ENCODE measurements at regions not wholly inside any gene's neighbourhood (a gene's known extent, or its start where the extent isn't known, plus 50 kb on each side); places are given as distances from the start of the nearest gene placed in this dataset.
"Not testable (repeated sequence)": the region's sequence is repeated elsewhere in the genome, so short reads cannot be mapped to it uniquely, and the experiment has no call there.

DNA sequence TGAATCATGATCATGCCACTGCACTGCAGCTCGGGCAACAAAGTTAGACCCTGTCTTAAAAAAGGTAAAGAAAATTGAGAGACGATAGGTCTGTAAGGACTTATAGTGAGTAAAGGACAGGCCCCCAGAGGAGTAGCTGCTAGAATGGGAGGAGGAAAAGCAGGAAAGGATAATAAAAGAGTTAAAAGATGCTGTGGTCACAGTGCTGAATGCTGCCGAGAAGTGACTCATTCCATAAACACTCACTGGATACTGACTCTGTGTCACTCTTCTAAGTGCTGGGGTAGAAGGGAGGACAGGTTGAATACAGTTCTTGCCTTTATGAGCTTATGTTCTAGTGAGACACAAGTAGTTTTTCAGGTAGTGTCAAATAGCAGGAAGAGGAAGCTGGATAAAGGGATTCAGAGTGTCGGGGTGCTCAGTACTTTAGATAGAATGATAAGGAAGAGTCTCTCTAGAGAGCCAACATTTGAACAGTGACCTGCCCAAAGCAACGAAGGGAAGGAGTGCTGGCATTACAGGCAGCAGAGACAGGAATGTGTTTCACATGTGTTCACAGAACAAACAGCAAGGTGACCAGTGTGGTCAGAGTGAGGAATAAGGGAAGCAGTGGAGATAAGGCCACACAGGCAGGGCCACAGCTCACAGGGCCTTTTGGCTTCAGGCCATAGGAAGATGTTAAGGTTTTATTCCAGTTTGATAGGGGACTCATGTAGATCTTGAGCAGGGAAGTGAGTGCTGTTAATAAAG, 1240.5 kb downstream of the UQCRFS1 start:
- DNase-seq (ENCODE audit: low read depth in 2 of 2), result no peak

DNA sequence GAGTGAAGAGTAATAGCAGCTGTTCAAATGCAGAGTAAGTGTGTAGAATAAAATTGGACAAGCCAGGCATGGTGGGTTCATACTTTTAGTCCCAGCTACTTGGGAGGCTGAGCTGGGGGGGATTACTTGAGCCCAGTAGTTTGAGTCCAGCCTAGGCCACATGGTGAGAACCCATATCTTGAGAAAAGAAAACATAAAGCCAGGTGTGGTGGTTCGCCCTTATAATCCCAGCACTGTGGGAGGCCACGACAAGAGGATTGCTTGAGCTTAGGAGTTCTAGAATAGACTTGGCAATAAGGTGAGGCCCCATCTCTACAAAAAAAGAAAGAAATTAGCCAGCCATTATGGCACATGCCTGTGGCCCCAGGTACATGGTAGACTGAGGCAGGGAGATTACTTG, 1241.1 kb downstream of the UQCRFS1 start:
- no peak for DNase-seq (ENCODE audit: low read depth in 2 of 2)

DNA sequence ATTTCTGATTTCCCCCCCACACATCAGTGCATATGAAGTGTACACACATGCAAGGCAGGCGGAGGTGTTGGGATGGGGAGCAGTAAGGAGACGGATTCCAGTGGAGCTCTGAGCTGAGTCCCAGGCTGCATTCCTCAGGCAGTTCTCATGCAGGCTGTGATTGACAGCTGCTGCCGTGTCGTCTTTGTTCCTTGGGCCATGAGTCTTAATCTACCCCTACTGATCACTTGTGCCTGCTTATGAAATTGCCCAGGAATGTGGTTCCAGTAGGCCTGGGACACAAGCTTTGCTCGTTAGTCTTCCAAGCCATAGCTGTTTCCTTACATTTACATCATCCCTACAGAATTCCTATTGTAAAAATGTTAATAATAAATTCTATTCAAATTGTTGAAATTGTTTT, 1241.9 kb downstream of the UQCRFS1 start:
- no peak for DNase-seq (ENCODE audit: low read depth in 2 of 2)

DNA sequence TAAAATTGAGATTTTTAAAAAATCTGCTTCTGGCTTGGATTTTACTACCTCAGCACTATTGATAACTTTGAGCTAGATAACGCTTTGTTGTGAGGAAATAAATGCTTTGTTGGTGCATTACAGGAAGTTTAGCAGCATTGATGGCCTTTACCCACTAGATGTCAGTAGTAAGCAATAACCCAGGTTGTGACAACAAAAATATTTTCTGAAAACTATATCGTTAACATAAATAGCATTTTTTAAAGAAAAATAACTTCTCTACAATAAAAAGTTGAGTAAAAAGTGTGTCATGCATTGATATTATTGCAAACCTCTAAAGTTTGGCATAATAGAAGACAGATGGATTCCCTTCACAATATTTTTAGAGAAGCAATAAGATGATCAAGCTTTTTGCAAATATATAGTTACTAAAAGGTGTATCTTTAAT, 1246.5 kb downstream of the UQCRFS1 start:
- no peak for DNase-seq (ENCODE audit: low read depth in 2 of 2)

DNA sequence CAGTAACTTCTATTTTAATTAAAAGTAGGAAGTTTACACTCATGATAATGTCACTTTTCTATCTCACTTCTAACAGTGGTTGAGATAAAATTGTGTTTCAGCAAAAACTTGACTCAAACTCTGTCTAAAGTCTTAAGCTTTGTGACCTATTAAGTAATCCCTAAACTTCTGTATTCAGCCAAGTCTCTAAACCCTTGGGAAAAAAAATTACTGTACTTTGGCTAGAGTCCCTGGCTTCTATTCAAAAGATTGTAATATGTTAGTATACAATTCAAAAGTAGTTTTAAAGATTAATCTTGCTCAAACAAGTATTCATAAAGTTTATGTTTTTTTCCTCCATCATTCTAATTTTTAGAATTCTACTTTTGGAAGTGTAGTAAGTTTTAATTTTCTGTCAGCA, 1248.8 kb downstream of the UQCRFS1 start:
- DNase-seq (ENCODE audit: low read depth in 2 of 2), result no peak

DNA sequence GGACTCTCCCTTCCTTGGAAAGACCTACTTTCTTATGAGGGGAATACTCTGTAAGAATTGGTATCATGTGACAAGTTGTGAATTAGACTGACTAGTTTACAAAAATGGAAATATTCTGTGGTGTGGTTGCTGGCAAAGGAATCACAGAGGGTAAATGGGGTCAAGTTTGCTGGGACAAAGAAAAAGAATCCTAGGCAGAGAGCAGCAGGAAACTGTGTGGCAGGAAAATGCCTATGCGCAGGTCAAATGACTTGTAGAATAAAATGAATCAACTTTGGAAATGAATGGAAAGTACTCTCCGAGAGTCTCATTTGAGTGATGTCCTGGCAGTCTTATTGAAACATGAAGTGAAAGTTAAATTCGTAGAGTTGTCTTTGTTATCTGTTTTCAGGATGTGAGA, 1250.7 kb downstream of the UQCRFS1 start:
- no peak for DNase-seq (ENCODE audit: low read depth in 2 of 2)

DNA sequence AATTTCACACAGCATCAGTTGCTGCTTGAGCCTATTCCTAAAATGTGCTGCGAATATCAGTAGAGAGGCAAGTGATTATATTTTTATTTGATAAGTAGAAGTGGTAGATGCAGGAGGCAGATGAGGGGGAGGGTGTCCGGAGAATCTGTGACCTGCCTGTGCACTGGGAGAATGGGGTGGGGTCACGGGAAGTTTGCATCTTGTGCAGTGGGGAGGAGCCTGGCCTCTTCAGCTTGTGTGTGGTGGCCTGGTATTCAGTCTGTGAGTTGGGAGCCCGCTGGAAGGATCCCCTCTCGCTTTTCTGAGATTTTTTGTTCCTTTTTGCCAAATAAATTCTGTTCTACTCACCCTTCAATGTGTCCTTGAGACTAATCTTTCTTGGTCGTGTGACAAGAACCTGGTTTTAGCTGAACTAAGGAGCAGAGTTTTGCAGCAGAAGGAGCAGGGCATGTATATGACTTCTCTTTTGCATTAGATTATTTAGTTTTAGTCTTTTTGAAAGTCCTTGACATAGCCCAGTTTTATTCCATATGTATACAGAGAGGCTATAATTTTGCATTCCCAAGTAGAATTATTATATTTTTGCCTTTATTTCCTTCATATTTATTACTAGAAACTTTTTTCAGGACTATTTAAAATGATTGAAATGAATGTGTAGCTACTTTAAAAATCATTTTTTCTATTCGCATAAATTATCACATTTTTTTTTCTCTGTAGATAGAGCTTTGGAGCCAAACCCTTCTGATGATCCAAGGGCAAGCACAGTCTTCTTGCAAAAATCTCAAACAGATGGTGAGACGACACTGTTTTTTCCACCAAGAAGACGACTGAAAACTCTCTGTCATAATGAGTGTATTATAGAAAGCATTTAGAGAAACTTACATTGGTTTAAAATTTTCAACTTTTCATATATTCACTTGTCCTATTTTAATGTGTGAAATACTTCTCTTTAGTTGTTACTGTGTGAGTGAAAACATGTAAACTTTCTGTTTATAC, 1257.2 kb downstream of the UQCRFS1 start:
- no peak for DNase-seq (ENCODE audit: low read depth in 2 of 2)

DNA sequence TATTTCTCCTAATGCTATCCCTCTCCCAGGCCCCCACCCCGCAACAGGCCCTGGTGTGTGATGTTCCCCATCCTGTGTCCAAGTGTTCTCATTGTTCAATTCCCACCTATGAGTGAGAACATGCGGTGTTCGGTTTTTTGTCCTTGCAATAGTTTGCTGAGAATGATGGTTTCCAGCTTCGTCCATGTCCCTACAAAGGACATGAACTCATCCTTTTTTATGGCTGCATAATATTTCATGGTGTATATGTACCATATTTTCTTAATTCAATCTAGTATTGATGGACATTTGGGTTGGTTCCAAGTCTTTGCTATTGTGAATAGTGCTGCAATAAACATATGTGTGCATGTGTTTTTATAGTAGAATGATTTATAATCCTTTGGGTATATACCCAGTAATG, 1270.3 kb downstream of the UQCRFS1 start:
- DNase-seq (ENCODE audit: low read depth in 2 of 2), result not testable (repeated sequence)

DNA sequence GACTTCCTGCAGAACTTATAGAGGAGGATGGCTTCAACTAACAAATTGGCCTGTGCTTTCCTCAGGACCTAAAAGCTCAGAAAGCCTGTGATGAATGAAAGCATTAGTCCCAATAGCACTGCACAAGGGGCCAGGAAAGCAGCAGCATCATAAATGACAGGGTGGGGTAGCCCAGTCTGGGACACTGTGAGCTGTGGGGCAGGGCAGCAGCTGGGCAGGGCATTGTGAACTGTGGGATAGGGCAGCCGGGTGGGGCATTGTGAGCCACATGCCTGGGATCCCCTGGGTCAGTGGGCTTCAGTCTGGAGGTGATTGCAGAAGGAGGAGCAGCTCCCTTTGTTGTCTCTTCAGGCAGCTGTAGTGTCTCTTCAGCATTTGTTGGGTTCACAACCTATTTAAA, 1276.8 kb downstream of the UQCRFS1 start:
- DNase-seq (ENCODE audit: low read depth in 2 of 2), result no peak

DNA sequence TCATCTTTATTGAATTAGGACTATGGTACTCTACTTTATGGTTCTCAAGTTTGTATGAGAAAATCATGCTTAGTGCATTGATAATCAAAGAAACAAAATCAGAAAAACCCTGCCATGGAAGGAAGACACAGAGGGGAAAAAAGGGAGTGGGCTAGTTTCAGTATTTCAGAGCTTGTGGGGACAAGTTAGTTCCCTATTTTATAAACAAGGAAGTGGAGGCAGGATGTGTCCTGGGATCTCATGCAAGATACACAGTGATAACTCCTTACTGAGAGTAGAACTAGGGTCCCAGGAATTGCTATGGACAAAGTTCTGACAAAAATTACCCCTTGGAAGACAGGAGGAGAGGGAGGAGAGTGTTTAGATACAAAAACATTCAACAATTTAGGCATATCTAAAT, 1277.3 kb downstream of the UQCRFS1 start:
- DNase-seq (ENCODE audit: low read depth in 2 of 2), result no peak

DNA sequence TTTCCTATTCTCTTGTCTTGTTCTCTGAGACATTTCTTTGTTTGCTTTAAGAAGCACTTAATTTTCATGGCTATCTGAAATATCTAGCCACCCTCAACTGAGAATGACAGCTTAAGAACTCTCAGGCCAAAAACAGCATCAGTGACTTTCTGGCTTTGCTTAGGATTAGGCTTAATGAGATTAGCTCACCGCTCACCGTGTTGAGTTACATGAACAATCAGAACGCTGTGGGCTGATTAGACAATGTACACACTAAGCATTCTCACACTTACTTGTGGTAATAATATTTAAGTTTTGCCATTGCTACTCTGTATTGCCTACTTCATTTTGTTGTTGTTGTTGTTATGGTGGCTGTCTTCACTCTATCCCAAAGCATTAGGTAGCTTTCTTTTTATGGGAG, 1283.6 kb downstream of the UQCRFS1 start:
- DNase-seq (ENCODE audit: low read depth in 2 of 2), result no peak

DNA sequence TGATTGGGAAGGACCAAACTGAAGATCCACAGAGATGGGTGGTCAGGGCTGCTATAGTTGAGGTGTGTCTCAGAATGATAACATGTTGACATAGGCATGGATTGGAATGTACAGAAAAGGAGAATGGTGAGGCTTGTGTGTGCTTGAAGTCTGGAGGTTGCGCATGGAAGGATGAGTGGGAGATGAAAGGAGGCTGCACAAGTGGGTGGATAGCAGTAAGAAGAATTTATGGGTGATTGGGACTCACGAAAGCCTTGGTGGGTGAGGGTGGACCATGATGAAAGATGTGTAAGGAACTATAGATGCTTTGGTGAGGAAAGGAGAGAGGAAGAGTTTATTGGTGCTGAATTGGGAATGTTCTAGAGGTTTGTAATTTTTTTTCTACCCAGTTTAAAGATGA, 1287.7 kb downstream of the UQCRFS1 start:
- DNase-seq (ENCODE audit: low read depth in 2 of 2), result no peak

DNA sequence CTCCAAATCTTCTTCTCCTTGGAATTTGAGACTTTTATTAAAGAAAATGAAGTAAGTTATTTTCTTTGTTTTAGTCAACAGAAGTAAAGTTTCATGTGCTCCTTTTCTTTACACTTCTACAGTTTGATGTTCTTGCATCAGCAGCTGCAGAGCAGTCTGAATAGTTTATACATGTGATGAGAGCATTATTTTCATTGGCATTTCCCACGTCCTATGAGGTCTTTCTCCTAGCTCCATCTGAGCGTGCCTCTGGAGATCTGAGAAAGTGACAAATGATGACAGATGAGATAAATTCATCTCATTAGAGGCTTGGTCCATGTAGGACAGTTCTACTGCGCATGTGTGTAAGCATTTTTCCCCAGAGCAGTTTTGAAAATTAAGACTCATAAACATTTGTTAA, 1290.0 kb downstream of the UQCRFS1 start:
- DNase-seq (ENCODE audit: low read depth in 2 of 2), result no peak

DNA sequence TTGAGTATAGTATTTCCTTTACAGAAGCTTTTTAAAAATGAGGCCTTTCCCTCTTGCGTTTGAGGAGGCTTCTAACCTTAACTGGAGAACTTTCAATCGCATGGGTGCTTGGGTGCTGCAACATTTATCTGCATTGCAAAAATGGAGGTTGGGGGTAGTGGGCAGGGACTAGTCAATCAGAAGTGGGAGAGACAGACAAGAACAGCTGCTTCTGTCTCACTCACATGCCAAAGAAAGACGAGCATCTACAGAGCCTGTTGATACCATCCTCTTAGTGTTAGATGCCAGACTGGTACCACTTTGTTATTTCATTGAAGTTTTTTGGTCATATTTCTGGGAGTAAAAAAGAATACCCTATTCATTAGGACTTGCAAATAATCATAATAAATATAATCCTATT, 1292.2 kb downstream of the UQCRFS1 start:
- no peak for DNase-seq (ENCODE audit: low read depth in 2 of 2)

DNA sequence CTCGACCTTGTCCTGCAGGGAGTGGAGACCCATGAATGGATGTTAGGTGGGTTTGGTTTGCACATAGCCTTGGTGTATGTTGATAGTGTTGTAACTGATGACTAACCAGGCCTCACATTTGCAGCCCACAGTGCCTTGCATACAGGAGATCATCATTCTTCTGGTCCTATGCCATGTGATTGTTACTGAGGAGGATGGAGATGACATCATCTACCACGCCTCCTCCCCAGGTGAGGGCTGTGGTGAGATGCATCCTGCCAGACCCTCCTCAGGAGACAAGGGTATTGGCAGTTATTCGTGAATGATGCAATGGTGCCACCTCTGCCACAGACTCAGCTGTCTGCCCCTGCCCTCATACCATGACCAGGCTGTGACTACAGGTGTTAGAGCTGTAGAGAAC, 1294.1 kb downstream of the UQCRFS1 start:
- no peak for DNase-seq (ENCODE audit: low read depth in 2 of 2)

DNA sequence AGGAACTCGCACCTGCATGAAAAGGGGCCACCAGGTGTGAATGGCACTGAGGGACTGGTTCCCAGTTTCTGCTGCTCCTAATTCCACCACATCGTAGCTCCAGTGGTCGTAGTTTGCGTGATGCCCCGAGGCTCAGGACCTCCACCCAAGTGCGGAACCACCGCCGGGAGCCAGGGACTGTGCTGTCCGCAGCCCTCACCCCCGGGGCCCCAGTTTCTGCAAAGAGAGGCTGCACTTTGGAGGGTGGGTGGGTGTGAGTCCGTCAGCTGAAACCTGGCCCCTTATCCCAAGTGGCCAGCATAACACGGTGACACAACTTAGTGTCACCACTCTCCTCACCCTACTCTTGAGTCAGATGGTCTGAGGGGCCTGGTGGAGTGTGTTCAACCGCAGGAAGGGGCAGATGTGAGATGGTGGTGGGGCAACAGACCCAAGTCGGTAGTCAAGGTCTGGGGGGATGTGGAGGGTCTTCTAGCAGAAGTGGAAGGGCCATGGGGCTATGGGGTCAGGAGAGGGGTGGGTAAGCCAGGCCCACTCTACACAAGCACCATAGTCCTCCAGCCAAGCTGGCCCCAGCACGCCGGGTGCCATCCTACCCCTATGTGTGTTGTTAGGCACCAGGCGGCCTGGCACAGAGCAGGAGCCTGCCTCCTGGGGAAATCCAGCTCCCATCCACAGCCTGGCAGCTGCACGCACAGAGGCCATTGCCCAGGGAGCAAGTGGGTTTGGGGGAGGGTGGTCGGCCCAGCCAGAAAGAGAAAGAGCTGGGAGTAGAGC, 1301.6 kb downstream of the UQCRFS1 start:
- DNase-seq (ENCODE audit: low read depth in 2 of 2), result no peak

DNA sequence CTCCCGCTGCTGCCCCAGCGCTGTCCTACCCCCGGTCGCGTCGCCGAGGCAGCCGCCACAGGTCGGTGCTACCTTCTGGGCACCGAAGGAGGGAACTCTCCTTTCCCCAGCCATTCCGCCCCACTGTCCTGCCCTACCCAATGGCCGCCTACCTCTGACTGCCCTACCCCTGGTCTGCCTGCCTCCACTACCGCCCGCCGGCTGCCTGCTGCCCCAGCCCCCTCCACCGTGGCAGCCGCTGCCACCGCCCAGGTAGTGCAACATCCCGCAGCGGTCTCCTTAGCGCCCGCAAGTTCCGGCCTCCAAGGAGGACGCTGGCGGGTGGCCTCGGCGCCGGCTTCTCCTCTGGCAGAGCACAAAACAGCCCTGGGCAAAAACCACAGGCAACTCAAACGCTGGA, 1303.1 kb downstream of the UQCRFS1 start:
- DNase-seq (ENCODE audit: low read depth in 2 of 2), result no peak

DNA sequence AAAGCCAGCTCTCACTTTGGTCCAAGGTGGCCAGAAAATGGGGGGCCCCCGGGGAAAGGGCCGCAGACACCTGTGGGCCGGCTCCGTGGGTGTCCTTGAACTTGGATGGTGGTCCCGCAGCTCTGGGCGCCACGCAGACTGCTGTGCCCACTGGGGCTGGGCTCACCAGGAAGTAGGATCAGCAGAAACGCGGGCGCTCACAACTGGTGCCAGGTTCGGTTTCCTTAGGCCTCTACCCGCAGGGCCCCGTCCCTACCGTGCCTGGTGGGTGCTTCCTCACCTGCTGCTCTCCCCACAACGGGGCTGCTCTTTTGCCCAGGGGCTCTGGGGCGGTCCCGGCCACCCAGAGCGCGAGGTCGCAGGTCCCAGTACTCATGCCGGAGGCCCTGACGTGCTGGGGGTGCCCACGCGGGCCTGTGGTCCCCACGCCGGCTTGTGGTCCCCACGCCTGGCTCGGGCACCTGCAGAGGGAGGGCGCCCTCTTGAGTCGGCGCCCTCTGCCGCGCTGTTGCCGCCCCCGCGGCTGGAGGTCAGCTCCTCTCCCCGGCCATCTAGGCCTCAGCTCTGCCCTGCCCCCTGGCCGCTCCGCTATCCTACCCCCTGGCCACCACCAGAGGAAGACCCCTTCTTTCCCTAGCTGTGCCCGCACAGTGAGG, 1303.6 kb downstream of the UQCRFS1 start:
- no peak for DNase-seq (ENCODE audit: low read depth in 2 of 2)

DNA sequence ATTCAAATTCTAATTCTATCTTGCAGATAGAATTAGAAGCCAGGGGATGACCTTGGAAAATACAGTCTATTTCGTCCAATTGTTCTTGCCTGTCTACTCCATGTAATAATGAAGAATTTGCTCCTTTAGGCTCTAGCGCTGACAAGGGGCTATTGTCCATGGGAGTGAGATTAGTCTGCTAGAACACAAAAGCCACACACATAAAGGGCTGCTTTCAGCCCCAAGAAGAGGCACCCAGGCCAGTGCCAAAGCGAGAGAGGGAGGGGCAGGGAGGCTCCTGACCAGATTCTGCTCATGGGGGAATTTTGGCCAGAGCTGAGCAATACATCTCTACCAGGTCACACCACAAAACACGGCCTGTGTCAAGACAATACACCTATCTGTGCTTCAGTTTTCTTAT, 1306.9 kb downstream of the UQCRFS1 start:
- DNase-seq (ENCODE audit: low read depth in 2 of 2), result no peak

DNA sequence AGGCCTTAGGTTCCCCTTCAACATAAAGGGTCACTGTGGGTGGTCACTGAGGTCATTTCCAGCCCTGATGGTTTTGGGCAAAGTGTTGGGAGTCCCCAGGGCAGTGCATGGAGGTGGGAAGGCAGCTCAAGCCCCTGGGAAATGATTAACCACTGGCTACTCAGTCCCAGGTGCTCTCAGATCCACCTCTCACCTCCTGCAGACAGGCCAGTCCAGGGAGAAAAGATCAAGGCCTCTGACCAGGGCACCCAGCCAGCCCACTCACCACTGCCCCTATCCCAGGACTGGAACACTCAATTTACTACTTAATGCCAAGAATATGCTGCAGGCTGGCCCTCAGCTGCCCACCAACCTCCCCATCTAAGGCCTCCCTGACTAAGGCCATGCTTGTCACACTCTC, 1307.9 kb downstream of the UQCRFS1 start:
- DNase-seq (ENCODE audit: low read depth in 2 of 2), result no peak

DNA sequence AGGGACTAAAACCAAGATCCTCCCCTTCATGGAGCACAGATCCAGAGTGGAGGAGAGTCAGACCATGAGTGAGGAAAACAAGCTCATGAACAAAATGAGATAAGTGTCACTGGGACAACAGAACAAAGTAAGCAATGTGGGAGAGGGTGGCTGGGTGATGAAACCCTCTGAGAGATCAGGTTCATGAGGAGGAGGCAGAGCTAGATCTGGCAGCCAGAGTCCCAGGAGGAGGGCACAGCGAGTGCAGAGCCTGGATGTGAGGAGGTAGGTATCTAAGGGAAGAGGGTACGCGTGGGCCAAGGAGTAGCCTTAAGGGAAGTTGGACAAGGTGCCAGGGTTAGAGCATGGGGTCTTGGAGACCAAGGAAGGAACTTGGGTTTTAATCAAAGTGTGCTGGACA, 1311.9 kb downstream of the UQCRFS1 start:
- DNase-seq (ENCODE audit: low read depth in 2 of 2), result no peak

DNA sequence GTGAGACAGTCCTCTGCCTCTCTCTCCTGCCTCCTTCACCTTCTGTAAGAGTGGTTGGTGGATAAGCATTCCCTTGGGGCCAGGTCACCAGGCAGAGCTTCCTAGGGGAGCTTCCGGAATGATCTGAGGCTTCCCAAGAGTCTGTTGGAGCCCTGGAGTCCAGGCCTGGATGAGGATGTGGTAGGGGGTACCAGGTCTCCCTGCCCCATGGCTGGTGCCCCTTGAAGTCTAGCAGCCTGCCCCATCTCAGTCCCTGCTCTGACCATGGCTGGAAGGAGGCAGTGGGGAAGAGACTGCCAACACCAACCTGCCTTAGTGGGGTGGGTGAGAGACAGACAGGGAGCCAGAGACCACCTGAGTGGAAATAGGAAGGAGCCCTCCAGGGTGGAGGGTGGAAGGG, 1316.9 kb downstream of the UQCRFS1 start:
- no peak for DNase-seq (ENCODE audit: low read depth in 2 of 2)

Measured in stimulated activated CD8-positive, alpha-beta memory T cell treated with anti-CD3 and anti-CD28 coated beads, Interleukin-7, amount 100 ng/mL, for 4 hours (primary cell).